ENCODE measurements at regions not wholly inside any gene's neighbourhood (a gene's known extent, or its start where the extent isn't known, plus 50 kb on each side); places are given as distances from the start of the nearest gene placed in this dataset.
A peak's percentile ranks its signal among the peaks of the same experiment; 100 is the strongest.

GRCh38 chr3:81425198-81425868 is 336.1 kb downstream of the GBE1 start:
- DNase-seq = no peak
- TF ChIP-seq CTCF (IDR thresholded peaks at IDR 0.05) (no peak), POLR2A (IDR thresholded peaks at IDR 0.05) (no peak)
- Histone ChIP-seq H3K9me3 (replicated peaks in 1 of 3) (no peaks in the 10 kb centered on the region), H3K36me3 (replicated peaks in 1 of 2) (no peaks in the 10 kb centered on the region), H3K4me3 (no peak overlapping the region), H3K4me1 (replicated peaks in 1 of 2) (no peaks in the 10 kb centered on the region), H3K27me3 (no peaks in the 10 kb centered on the region), H3K27ac (no peak overlapping the region)
- 86 to 87% (median 86%) methylated on average over 5 of the region's 5 CpGs for WGBS, 4 donors
- intact Hi-C loops (cut with DNase I) = no loop called here

GRCh38 chr3:81419228-81419627 is 342.2 kb downstream of the GBE1 start:
- DNase-seq = no peak
- peak; percentile 28 to 58 (median 38) for TF ChIP-seq CTCF (IDR thresholded peaks at IDR 0.05)
- no peak for TF ChIP-seq POLR2A (IDR thresholded peaks at IDR 0.05)
- H3K4me3 ChIP-seq = no peak overlapping the region
- no peaks in the 10 kb centered on the region for H3K9me3 ChIP-seq (replicated peaks in 1 of 3)
- H3K36me3 ChIP-seq (replicated peaks in 1 of 2) = no peaks in the 10 kb centered on the region
- H3K4me1 ChIP-seq (replicated peaks in 1 of 2) = no peaks in the 10 kb centered on the region
- H3K27ac ChIP-seq = no peak overlapping the region
- intact Hi-C loops (cut with DNase I) = no loop called here
- no peaks in the 10 kb centered on the region for H3K27me3 ChIP-seq

GRCh38 chr3:81416812-81417211 is 344.6 kb downstream of the GBE1 start:
- Histone ChIP-seq H3K27me3 (no peaks in the 10 kb centered on the region), H3K27ac (no peak overlapping the region), H3K4me3 (no peak overlapping the region), H3K4me1 (replicated peaks in 1 of 2) (no peaks in the 10 kb centered on the region), H3K36me3 (replicated peaks in 1 of 2) (no peaks in the 10 kb centered on the region), H3K9me3 (replicated peaks in 1 of 3) (no peaks in the 10 kb centered on the region)
- no peak for TF ChIP-seq POLR2A (IDR thresholded peaks at IDR 0.05)
- TF ChIP-seq CTCF (IDR thresholded peaks at IDR 0.05) = no peak
- intact Hi-C loops (cut with DNase I) = no loop called here
- WGBS, 4 donors = 90 to 92% (median 91%) methylated on average over 2 of the region's 2 CpGs
- no peak for DNase-seq

GRCh38 chr3:81406318-81406717 is 355.1 kb downstream of the GBE1 start:
- no peak for DNase-seq
- WGBS, 4 donors = 51 to 69% (median 60%) methylated on average over 1 of the region's 1 CpG
- Histone ChIP-seq H3K4me1 (replicated peaks in 1 of 2) (no peaks in the 10 kb centered on the region), H3K4me3 (no peak overlapping the region), H3K36me3 (replicated peaks in 1 of 2) (no peaks in the 10 kb centered on the region), H3K9me3 (replicated peaks in 1 of 3) (no peaks in the 10 kb centered on the region), H3K27ac (no peak overlapping the region), H3K27me3 (no peaks in the 10 kb centered on the region)
- no peak for TF ChIP-seq CTCF (IDR thresholded peaks at IDR 0.05)
- no peak for TF ChIP-seq POLR2A (IDR thresholded peaks at IDR 0.05)
- intact Hi-C loops (cut with DNase I) = no loop called here
